ENCODE measurements at regions not wholly inside any gene's neighbourhood (a gene's known extent, or its start where the extent isn't known, plus 50 kb on each side); places are given as distances from the start of the nearest gene placed in this dataset.

DNA sequence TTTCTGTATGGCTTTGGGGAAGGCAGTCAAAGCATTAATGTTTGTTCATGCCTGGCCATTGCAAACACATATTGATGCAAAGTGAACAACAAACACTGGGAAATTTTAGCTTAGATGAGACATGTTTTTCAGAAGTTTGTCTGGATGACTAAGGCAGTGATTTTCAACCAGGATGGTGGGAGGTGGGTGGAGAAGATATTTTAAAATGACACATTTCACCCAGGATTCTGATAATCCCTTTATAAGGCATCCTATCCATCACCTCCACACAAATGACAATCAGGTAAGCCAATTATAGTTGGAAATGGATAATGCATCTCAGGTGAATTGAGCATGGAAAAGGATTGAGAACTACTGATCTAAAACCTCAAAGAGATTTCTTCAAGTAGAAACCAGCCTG, 57.4 kb upstream of the SV2C start:
- TF ChIP-seq TCF12 (IDR thresholded peaks at IDR 0.05; ENCODE audit: low read depth), result no peak
- TF ChIP-seq TAF1 (IDR thresholded peaks at IDR 0.05; ENCODE audit: low read depth), result no peak
- no peak for TF ChIP-seq ZBTB7A (IDR thresholded peaks at IDR 0.05; ENCODE audit: low read depth)
- TF ChIP-seq EP300 (IDR thresholded peaks at IDR 0.05; ENCODE audit: borderline replicate concordance), result no peak
- TF ChIP-seq FOXM1 (IDR thresholded peaks at IDR 0.05; ENCODE audit: borderline replicate concordance, low read depth), result no peak
- no peak for TF ChIP-seq EGR1 (IDR thresholded peaks at IDR 0.05)
- TF ChIP-seq NFIC (IDR thresholded peaks at IDR 0.05), result no peak
- TF ChIP-seq CREB1 (IDR thresholded peaks at IDR 0.05; ENCODE audit: low read depth), result no peak

Data from Ishikawa (cell line).